GM20000 (cell line): ENCODE measurements at regions not wholly inside any gene's neighbourhood (a gene's known extent, or its start where the extent isn't known, plus 50 kb on each side); places are given as distances from the start of the nearest gene placed in this dataset.

Source experiments
- DNase-seq: peaks from one replicate; pipeline ENCODE4 v3.0.0; 2012; ENCODE audit warnings: low spot score
- TF ChIP-seq, protein P1 (sequence below): IDR thresholded peaks from 2 replicates; pipeline ENCODE4 v1.5.1; 2012; ENCODE audit warnings: mild to moderate bottlenecking, control low read depth; ENCODE audit errors: extremely low read depth, missing control alignments

DNA sequence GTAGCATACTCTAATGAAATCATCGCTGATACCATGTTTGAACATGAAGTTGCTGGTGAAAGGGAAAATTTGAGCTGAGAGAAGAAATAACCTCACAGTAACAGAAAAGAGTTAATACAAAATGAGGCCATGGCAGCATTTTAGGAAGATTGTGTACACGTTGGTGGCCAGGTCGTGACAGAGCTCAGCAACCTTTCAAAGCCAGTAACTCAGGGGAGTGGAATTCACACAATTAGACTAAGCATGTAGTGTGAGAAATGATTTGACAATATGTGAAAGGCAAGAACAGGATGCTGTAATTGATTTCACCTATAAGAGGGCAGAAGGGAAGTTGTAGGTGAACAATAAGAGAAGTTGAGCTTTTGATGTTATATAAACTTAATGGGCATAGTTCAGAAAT, 246.3 kb downstream of the OGFRL1 start:
- TF ChIP-seq, protein P1, sequence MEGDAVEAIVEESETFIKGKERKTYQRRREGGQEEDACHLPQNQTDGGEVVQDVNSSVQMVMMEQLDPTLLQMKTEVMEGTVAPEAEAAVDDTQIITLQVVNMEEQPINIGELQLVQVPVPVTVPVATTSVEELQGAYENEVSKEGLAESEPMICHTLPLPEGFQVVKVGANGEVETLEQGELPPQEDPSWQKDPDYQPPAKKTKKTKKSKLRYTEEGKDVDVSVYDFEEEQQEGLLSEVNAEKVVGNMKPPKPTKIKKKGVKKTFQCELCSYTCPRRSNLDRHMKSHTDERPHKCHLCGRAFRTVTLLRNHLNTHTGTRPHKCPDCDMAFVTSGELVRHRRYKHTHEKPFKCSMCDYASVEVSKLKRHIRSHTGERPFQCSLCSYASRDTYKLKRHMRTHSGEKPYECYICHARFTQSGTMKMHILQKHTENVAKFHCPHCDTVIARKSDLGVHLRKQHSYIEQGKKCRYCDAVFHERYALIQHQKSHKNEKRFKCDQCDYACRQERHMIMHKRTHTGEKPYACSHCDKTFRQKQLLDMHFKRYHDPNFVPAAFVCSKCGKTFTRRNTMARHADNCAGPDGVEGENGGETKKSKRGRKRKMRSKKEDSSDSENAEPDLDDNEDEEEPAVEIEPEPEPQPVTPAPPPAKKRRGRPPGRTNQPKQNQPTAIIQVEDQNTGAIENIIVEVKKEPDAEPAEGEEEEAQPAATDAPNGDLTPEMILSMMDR, result no peak
- no peak for DNase-seq

DNA sequence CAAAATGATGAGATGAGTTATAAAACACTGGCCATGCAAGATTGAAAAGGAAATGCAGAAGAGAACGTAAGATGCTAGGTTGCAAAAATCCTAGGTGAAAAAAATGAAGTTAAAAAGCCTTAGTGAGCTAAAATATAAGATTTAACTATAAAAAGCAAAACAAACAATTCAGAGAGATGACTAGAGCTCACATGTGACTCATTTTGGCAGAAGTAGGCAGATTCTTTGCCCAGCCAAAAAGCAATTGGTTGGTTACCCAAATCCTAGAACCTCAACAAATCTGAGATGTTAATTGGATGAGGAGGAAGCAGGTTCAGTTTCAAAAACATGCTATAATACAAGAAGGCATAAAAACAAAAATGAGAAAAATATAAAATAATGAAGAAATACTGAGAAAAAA, 249.1 kb downstream of the OGFRL1 start:
- no peak for DNase-seq
- TF ChIP-seq, protein P1, result no peak

DNA sequence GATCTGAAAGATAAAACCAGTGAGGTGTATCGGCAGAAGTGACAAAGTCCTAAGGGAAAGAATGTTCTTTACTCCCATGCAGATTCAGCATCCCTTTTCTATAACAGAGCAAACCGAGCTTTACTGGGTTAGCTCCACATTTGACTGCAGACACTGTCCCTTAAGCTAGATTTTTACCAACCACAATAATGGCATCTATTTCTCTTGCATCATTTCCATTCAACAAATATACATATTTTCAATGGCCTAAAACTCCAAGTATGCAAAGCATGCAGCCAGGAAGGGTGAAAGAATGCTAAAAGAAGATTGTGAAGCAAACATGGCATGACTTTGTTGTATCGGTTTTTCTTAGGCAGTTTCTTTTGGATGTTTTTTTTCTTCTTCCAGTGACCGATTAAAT, 255.4 kb downstream of the OGFRL1 start:
- no peak for DNase-seq

DNA sequence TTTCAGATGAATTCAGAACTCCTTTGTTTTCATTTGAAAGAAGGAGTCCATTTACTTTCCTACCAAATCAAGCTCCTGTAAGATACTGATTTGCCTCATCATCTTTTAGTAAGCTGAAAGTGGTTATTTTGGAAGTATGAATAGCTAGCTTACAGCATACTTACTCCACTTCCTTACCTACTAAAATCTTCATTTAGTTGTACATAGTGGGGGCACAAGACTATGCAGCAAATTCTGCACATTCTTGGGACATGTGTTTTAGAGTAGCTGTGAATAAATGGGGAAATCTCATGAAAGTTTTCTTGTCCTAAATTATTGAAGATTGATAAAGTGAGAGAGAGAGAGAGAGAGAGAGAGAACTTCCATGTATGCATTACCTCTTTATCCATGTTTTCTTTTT, 256.3 kb downstream of the OGFRL1 start:
- TF ChIP-seq, protein P1, result no peak

More for the DNA sequence above, 255.4 kb downstream of the OGFRL1 start:
- TF ChIP-seq, protein P1, result no peak

DNA sequence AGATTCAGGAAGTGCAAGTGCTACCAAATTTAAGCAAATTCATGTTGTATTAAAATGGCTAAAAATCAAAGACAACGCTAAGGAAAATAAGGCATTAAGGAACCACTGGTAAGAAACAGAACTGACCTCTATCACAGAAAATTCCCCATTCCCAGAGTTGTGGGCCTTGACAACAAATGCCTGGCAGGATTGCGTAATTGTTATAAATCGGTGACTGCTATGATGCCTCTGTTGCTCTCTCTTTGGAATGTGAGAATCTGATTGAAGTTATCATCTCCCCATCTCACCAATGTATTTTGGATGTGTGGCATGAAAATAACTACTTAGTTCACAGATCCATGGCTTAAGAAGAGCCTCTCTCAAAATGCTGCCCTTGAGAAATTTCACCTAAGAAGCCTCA, 257.3 kb downstream of the OGFRL1 start:
- TF ChIP-seq, protein P1, result no peak
- no peak for DNase-seq

More for the DNA sequence above, 256.3 kb downstream of the OGFRL1 start:
- DNase-seq, result no peak

DNA sequence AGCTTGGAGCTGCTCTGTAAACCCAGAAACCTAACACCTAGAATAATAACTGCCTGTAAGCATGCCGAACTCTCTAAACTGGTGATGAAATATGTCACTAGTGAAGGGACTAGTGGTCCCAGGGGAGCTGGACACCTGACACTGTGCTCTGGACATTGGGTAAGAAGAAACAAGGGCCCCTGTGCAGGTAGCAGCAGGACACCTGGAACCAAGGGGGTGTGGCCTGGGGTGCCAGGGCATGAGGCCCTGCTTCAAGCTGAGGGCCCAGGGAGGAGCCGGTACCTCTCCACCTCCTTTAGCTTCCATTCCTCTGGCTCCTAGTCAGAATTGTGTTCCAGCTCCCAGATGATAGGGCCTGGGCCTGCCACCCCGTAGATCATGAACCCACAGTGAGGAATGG, 263.2 kb downstream of the OGFRL1 start:
- TF ChIP-seq, protein P1, result no peak
- DNase-seq, result no peak

DNA sequence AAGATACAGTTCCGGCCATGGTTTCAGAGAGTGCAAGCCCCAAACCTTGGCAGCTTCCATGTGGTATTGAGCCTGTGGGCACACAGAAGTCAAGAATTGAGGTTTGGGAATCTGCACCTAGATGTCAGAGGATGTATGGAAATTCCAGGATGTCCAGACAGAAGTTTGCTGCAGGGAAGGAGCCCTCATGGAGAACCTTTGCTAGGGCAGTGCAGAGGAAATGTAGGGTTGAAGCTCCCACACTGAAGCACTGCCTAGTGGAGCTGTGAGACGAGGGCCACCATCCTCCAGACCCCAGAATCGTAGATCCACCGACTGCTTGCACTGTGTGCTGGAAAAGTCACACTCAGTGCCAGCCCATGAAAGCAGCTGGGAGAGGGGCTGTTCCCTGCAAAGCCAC, 267.5 kb downstream of the OGFRL1 start:
- DNase-seq, result no peak
- TF ChIP-seq, protein P1, result no peak

DNA sequence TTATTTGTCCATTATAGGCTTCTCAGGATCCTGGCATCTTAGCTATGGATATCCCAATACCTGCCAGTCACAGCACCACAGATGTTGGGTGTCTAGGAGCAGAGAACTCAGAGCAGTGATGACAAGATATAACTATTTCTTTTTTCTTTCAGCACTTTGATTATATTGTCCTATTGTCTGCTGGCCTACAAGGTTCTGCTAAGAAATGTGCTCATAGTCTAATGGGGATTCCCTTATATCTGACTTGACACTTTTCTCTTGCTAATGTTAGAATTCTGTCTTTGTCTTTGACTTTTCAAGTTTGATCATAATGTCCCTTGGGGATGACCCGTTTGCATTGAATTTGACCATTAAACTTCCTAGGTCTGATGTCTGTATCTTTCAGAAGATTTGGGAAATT, 270.4 kb downstream of the OGFRL1 start:
- TF ChIP-seq, protein P1, result no peak
- DNase-seq, result no peak
